NCI-H748 treated with DMSO at 0.1 percent for 48 hours (cell line): ENCODE measurements at regions not wholly inside any gene's neighbourhood (a gene's known extent, or its start where the extent isn't known, plus 50 kb on each side); places are given as distances from the start of the nearest gene placed in this dataset.

Experiments used
- DNase-seq: peaks from one replicate; lab custom pipeline; 2025; lab: John Stamatoyannopoulos, UW

GRCh38 chr4:176631611-176632010 is 161.1 kb downstream of the VEGFC start:
- no peak for DNase-seq
